T47D (cell line): ENCODE measurements at regions not wholly inside any gene's neighbourhood (a gene's known extent, or its start where the extent isn't known, plus 50 kb on each side); places are given as distances from the start of the nearest gene placed in this dataset.

Experiments
- DNase-seq, 2 experiments: peaks; one replicate each; pipeline versions ENCODE4 v3.0.0 to v3.0.0-alpha.2; 2011 to 2012; ENCODE audit warnings: low read depth in 1 of 2, low spot score in 1 of 2
- JUND ChIP-seq: IDR thresholded peaks from 2 replicates; pipeline ENCODE4 v1.6.1; 2012; ENCODE audit warnings: low read depth
- in situ Hi-C: cut with HindIII; loops from 2 replicates; pipeline ENCODE4 v1.10.0; 2016; ENCODE audit warnings: low sequenced_read_pairs, low pct_unique_long_range_greater_than_20kb

DNA sequence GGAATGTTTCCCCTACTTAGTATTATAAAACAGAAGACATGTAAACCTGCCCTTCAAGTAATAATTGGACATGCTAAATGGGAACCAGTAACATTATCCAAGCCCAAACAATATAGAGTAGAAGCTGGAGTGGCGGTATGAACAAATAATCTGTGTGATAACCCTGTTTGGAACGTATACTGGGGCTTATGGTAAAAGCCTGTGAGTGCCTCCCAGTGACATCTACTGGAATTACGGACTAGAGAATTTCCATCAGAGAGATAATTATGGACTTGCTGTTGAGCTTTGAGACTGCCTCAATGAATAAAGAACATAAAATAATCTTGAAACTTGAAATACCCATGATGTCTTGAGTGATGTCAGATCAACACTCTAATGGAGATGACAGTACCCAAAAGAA lies 406.3 kb upstream of the GRIA3 start:
- DNase-seq: no peak
- in situ Hi-C loops: no loop called here
- no peak for TF ChIP-seq JUND

DNA sequence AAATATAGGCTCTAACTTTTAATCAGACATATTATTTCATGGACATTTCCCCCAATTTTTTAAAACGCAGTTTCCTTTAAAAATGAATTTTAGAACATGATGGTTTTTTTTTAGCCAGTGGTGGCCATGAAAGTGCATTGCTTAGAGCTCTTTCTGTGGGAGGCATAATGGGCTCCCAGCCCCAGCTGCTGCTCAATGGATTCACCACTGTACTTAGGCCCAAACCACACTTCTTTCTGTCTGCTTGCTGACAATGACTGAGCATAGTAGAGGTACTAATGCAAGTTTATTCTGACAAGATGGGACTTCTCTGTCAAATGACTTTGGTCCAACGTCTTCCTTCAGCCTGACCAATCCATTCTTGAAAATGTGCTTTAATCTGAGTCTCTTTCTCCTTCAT lies 400.2 kb upstream of the GRIA3 start:
- in situ Hi-C loops: no loop called here
- no peak for TF ChIP-seq JUND
- DNase-seq: no peak

DNA sequence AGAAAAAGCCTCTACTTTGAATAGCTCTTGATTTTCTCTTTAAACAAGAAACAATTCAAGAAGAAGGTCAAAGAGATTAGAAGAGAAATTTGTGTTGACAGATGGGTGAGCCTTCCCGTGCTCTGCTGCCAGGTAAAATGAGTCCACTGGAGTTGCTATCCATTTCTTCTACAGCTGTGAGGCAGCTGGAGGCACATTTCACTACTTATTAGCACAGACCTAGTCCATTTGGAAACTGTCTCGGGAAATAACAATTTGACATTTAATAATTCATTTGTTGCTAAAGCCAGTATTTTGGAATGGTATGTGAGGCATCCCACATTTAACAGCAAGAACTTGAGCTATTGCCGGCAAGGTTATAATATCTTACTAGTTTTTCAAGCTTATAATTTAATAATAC lies 396.8 kb upstream of the GRIA3 start:
- no peak for DNase-seq
- no peak for TF ChIP-seq JUND
- in situ Hi-C loops: no loop called here

DNA sequence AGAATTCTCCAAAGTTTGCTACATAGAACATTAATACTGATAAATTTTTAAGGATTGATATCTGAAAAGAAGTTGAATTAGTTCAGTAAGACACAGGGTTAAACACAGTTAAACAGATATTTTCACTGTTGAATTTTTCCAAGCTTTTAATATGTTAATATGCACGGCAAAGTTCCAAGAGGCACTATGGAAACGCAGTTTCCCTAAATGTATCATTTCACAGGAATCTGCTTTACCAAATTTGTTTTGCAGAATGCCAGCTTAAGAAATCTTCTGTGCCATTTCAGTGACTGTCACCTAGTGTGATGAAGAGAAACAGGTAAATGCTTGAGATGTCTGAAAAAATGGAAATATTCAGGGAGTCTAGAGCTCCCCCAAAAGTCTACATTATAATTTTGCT lies 395.9 kb upstream of the GRIA3 start:
- DNase-seq: no peak
- no peak for TF ChIP-seq JUND
- in situ Hi-C loops: no loop called here

DNA sequence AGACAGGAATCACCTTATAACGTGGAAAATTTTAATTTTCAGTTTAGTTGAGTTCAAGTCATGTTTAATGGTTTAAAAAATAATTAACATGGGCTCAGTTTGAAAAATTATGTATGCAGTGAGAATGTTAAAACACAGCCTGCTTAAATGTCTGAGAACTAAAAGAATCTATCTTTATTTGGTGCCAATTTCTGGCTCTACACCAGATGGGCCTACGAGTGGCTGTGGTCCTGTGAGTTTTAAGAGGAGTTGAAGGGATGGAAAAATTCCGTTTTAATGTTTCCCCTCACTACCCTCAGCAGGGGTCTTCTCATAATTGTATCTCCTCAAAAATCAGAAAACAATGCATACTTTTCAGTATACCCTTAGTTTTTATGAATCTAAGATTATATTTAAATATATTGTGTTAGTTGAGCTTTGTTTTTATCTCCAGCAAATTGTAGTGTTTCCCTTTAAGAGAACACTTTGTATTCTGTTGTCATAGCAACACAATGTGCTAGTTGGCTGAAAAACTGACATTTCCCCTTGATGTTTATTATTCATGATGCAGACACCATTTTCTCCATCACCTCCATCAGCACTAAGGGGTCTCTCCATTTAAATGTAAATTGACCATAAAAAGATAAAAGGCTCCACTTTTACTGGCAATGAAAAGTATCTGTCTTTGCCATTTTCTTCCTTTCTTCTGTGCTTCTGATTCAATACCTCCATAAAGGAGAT lies 393.5 kb upstream of the GRIA3 start:
- no peak for DNase-seq
- in situ Hi-C loops: no loop called here
- TF ChIP-seq JUND: no peak

DNA sequence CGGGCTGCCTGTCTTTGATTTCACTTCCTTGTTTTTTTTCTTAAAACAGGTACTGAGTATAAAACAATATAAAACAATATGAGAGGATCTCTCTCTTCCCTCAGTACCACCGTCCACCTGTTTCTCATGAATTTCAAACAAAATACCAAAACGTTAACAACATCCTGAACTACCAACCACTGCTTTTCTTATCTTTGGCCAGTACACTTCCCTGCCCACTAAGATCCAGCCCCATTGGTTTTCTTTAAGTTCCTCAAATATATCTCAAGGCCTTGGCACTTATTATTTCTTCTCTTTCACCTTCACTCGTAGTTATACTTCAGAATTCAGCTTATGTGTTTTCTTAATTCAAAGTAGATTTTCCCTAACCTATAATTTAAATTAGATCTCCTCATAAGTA lies 370.2 kb upstream of the GRIA3 start:
- DNase-seq: no peak
- in situ Hi-C loops: no loop called here
- TF ChIP-seq JUND: no peak

DNA sequence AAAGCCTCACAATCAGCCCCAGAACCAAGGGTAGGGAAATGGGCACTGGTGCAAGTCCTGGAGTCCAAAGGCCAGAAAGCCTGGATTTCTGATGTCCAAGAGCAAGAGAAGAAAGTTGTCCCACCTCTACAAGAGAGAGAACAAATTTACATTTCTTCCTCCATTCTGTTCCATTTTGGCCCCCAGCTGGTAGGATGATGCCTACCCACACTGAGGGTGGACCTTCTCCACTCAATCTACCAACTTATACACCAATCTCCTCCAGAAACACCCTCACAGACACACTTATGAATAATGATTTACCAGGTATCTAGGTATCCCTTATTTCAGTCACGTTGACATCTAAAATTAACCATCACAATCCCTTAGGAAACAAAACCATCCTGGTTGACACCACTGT lies 367.8 kb upstream of the GRIA3 start:
- no peak for TF ChIP-seq JUND
- in situ Hi-C loops: no loop called here
- DNase-seq: no peak

DNA sequence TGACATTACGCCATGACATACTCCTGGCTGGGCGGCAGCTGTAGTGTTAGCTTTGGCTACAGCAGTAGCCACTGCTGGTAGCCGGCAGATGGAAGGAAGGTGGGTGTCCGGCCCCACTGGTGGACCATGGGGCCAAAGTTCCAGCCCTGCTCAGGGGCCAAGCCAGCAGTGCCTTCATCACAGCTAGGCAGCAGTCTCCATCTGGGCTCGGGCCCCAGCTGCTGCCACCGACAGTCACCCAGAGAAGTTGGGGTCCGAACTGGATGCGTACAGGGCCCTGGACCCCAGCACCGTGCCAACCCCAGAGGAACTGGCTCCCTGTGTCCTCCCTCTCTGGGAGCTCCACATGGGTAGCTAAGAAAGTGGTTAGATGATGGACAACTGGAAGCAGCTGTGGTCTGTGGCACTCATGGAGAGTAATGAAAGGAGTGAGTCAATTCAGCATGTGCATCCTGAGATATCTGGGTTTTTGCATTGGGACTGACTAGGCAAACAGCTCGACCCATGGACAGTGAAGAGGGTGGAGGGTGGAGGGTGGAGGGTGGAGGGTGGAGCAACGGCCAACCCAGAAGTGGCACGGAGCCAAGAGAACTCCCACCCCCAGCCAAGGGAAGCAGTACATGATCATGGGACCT lies 366.6 kb upstream of the GRIA3 start:
- no peak for TF ChIP-seq JUND
- in situ Hi-C loops: no loop called here
- DNase-seq: no peak

DNA sequence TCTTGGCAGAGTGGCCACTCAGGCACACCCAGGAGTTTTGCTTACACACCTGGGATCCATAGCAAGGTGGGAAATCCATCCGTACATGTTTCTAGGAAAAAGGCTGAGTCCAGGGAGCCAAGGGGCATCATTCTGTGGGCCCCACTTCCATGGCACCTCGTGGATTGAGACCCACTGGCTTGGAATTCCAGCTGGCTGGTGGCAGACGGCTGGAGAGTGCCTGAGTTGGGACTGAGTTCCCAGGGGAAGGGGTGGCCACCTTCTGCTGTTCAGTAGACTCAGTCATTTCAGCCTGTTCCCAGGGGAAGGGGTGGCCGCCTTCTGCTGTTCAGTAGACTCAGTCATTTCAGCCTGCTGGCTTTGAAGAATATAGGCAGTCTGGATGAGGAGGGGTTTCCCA lies 366.0 kb upstream of the GRIA3 start:
- TF ChIP-seq JUND: no peak
- in situ Hi-C loops: no loop called here
- no peak for DNase-seq

DNA sequence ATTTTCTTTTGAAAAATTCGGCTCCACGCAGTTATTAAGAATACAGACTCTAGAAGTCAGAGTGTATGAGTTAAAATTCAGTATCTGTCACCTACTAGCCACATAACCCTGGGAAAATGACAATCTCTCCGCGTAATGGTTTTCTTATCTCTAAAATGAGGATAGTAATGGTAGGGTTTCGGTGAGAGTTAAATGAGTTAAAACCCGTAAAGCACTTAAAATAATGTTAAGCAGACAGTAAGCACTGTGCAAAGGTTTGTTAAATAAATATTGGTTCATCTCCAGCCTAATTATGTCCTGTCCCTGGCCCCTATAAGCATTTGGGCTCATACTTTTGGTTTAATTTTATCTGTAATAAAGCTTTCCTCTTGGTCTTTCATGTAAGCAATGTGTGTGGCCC lies 350.8 kb upstream of the GRIA3 start:
- in situ Hi-C loops: no loop called here
- DNase-seq: no peak
- no peak for TF ChIP-seq JUND

DNA sequence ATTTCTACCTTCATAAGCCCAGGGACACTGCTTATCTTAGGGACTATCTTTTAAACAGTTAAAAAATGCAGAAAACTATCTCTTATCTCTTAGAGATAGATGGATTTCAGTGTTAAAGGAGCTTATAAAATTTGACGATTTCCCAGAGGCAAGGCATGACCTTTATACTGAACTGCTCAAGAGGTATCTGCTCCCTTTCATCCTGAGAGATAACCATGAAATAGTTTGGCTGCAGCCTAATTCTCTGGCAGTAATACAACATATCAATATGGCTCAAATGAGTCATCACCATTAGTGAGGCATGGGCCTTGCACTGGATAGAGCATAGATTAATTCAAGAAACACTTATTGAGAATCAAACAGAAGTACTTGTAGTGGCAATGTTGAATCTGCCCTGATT lies 348.2 kb upstream of the GRIA3 start:
- DNase-seq: no peak
- in situ Hi-C loops: no loop called here
- no peak for TF ChIP-seq JUND

DNA sequence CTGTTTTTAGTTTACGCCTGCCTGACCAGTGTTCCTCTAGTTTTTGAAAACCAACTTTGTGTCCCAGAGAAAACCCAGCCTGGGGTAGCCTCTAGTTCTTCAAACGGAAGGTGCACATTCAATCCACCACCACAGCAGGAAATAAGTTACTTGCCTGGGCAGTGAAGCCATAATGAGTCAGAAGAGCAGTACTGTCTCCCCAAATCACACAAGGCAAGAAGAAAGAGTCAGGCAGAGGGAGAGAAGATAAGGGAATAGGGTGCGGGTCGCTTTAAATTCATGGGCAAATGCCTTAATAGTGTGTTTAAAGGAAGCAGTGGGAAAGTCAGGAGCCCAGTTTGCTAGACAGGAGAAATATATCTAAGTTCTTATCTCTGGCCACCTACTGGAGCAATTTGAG lies 333.8 kb upstream of the GRIA3 start:
- TF ChIP-seq JUND: no peak
- DNase-seq: no peak
- in situ Hi-C loops: no loop called here

DNA sequence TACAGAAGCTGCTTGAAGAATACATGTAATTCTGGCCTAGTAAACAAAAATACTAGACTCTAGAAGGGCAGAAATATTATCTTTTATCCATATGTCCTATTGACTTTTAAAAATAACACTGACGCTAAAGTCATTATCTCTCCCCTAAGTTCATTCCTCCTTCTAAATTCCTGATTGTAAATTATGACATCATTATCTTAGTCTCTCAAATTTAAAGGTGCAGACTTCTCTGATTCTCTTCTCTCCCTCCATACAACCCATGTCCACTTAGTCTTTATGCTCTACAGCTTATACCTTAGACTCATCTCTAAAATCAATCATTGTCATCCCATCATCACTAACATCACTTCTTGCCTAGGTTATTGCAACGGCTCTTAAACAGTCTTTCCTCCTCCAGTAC lies 327.9 kb upstream of the GRIA3 start:
- in situ Hi-C loops: no loop called here
- DNase-seq: no peak
- no peak for TF ChIP-seq JUND

DNA sequence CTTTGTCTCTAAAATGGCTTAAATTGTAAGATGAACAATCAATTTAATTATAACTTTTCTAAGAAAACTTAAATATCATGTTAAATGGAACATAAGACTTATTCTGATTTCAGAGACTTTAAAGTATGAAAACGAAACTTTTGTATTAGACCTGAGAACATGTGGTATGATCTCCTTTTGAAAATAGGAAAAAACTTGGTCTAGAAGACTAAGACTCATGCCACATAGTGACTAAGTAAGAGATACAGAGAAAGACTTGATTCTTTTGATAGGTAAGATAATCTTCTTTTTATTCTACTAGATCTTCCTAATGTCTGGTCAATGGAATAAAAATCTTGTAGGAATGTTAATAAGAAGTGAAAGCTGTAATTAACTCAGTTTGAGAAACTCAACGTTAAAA lies 326.3 kb upstream of the GRIA3 start:
- DNase-seq: no peak
- no peak for TF ChIP-seq JUND
- in situ Hi-C loops: no loop called here
